Dendritic cell treated with granulocyte-macrophage colony-stimulating factor and Interleukin-4, amounts not matched to agents 40 ng/mL and 50 ng/mL, for 4 days (primary cell): ENCODE measurements at regions not wholly inside any gene's neighbourhood (a gene's known extent, or its start where the extent isn't known, plus 50 kb on each side); places are given as distances from the start of the nearest gene placed in this dataset.
"Not testable (repeated sequence)": the region's sequence is repeated elsewhere in the genome, so short reads cannot be mapped to it uniquely, and the experiment has no call there.

Experiments used
- H3K27ac Mint-ChIP-seq: one replicate; pipeline ENCODE4 v1.8.0; 2022; ENCODE audit warnings: mild to moderate bottlenecking, mixed read lengths
- H3K27me3 Mint-ChIP-seq: one replicate; pipeline ENCODE4 v1.8.0; 2022; ENCODE audit warnings: mild to moderate bottlenecking, mixed read lengths
- H3K36me3 Mint-ChIP-seq: one replicate; pipeline ENCODE4 v1.8.0; 2022; ENCODE audit warnings: low read depth, mixed read lengths
- H3K4me1 Mint-ChIP-seq: one replicate; pipeline ENCODE4 v1.8.0; 2022; ENCODE audit warnings: low read depth, mixed read lengths
- H3K4me3 Mint-ChIP-seq: one replicate; pipeline ENCODE4 v1.8.0; 2022; ENCODE audit warnings: mild to moderate bottlenecking, moderate library complexity, mixed read lengths
- H3K9me3 Mint-ChIP-seq: one replicate; pipeline ENCODE4 v1.8.0; 2022; ENCODE audit warnings: mixed read lengths
- intact Hi-C: fragments of 100-400 bp; cut with micrococcal nuclease; formaldehyde crosslinking; loops from one replicate; pipeline ENCODE4 v1.15.0; 2022

DNA sequence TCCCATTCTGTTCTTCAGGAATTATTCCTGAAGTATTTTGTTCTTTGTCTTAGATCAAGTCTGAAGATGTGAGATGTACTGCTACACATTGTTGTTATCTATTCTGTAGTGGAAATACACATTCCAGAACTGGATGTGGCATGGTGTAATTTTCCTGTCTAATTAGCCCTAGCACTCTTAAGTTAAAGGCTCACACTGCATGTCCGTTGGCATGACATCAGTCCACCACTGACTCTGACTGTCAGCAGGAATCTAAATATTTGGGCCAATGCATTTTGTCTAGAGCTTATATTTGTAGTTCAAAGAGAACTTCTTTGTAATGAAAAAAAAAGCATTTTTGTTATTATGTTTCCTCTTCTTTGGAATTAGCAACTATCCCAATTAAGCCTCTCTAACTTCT, 201.0 kb downstream of the S1PR1 start:
- Mint-ChIP-seq H3K36me3 (no peaks in the 10 kb centered on the region), H3K27ac (no peak overlapping the region), H3K4me1 (no peaks in the 10 kb centered on the region), H3K4me3 (no peak overlapping the region), H3K27me3 (no peaks in the 10 kb centered on the region), H3K9me3 (no peaks in the 10 kb centered on the region)
- intact Hi-C loops, result no loop called here

DNA sequence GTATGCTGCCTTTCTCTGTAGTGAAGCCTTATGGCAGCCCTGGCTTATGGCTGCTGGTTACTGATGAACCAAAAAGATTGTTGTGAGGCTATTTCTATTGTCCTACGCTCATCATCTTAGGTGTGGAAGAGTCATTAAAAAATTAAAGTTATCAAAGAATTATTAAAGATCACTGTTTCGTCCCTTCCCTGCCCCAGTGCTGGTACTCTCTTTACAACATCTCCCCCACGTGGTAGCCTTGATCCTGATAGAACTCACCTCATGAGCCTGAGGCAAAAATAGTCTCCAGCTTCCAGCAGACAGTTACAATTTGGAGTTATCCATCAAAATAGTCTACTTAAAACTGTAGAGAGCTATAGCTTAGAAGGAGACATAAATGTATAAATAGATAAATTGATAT, 201.5 kb downstream of the S1PR1 start:
- intact Hi-C loops, result no loop called here
- Mint-ChIP-seq H3K4me1 (no peaks in the 10 kb centered on the region), H3K36me3 (no peaks in the 10 kb centered on the region), H3K4me3 (no peak overlapping the region), H3K27me3 (no peaks in the 10 kb centered on the region), H3K9me3 (no peaks in the 10 kb centered on the region), H3K27ac (no peak overlapping the region)

DNA sequence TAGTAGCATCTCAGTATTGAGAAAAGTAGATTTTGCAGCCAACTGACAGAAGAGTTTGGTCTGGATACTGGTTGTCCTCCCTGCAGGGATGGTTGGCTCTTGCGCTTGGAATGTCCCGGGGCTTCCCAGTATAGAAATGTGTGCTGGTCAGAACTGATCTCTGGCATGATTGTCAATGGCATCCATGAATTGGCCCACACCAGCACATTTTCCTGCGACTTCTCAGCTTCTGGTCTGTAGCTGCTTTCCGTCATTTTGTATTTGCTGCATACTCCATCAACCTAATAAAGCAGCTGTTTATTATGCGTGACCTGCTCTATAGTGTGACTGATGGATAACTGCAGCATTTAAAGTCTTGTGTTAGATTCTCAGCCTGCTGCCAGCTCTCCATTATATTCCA, 203.7 kb downstream of the S1PR1 start:
- Mint-ChIP-seq H3K4me1 (no peaks in the 10 kb centered on the region), H3K9me3 (no peaks in the 10 kb centered on the region), H3K36me3 (no peaks in the 10 kb centered on the region), H3K27me3 (no peaks in the 10 kb centered on the region), H3K4me3 (no peak overlapping the region), H3K27ac (no peak overlapping the region)
- intact Hi-C loops, result no loop called here

- no peaks in the 10 kb centered on the region for H3K27me3 Mint-ChIP-seq
- H3K4me1 Mint-ChIP-seq, result no peaks in the 10 kb centered on the region
- H3K4me3 Mint-ChIP-seq, result no peak overlapping the region
- intact Hi-C loops, result no loop called here
- H3K36me3 Mint-ChIP-seq, result no peaks in the 10 kb centered on the region
- no peak overlapping the region for H3K27ac Mint-ChIP-seq
- H3K9me3 Mint-ChIP-seq, result no peaks in the 10 kb centered on the region
Measured at GRCh38 chr1:101444381-101444780, 207.6 kb downstream of the S1PR1 start.

DNA sequence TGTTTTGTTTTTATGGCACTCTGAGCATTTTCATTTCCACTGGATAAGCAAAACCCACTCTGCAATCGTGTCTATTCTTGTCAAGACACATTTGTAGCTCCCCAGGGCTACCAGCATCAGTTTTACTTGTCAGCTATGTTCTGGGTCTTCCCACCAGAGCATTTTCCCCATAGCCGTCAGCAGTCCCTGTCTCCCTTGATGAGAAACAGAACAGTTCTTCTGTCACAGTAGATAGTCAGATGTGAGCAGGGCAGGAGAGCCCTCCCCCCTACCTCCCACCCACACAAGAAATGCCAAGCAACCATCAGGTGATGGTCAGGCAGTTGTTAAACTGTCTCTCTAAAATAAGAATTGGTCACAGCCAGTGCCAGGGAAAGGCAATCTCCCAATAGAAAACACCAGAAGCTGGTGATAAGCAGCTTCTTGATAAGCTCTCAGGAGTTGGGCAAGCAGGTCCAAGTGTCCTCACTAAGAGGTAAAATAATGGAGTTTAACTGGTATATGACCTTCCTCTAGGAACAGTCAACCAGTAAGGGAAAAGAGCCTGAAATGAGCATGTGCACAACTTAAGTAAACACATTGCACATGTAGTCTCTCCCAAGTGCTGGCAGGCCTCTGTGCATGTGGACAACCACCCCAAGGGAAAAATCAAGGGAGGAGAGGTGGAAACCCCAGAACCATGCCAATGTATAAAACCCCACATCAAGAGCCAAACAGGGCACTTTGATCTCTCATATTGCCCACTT, 208.2 kb downstream of the S1PR1 start:
- H3K9me3 Mint-ChIP-seq, result no peaks in the 10 kb centered on the region
- no peak overlapping the region for H3K27ac Mint-ChIP-seq
- no peaks in the 10 kb centered on the region for H3K36me3 Mint-ChIP-seq
- H3K27me3 Mint-ChIP-seq, result no peaks in the 10 kb centered on the region
- no peak overlapping the region for H3K4me3 Mint-ChIP-seq
- H3K4me1 Mint-ChIP-seq, result no peaks in the 10 kb centered on the region
- intact Hi-C loops, result no loop called here

- Mint-ChIP-seq H3K4me3 (no peak overlapping the region), H3K27me3 (no peaks in the 10 kb centered on the region), H3K9me3 (no peaks in the 10 kb centered on the region), H3K27ac (no peak overlapping the region), H3K4me1 (no peaks in the 10 kb centered on the region), H3K36me3 (no peaks in the 10 kb centered on the region)
- intact Hi-C loops, result no loop called here
Measured at GRCh38 chr1:101448018-101448417, 211.2 kb downstream of the S1PR1 start.

GRCh38 chr1:101450691-101451090, 213.9 kb downstream of the S1PR1 start:
- H3K27me3 Mint-ChIP-seq, H3K4me3 Mint-ChIP-seq, H3K36me3 Mint-ChIP-seq, H3K4me1 Mint-ChIP-seq, H3K27ac Mint-ChIP-seq, H3K9me3 Mint-ChIP-seq, intact Hi-C loops: not testable (repeated sequence)

DNA sequence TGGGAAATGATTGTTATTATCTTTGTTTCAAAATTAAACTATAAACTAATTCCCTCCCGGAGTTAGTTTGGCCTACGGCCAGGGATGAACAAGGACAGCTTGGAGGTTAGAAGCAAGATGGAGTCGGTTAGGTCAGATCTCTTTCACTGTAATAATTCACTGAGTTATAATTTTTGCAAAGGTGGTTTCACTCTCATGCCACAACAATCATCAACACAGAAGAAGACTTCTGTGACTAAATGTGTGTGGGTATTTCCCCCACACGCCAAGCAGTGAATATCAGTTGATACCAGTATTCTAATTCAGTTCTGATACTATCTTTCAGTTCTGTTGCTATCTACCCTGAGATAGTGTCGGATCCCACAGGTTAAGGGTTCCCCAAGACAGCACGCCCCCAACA, 215.1 kb downstream of the S1PR1 start:
- no peaks in the 10 kb centered on the region for H3K36me3 Mint-ChIP-seq

DNA sequence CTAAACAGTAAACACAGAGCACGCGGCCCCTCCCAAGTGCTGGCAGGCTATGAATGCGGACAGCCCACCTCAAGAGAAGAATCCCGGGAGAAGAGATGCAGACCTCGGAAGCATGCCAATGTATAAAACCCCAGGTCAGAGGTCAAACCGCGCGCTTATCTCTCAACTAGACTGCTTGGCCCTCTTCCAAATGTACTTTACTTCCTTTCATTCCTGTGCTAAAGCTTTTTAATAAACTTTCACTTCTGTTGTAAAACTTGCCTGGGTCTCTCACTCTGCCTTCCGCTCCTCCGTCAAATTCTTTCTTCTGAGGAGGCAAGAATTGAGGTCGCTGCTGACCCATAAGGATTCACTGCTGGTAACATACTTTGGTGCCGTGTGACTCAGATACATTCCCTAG, 216.0 kb downstream of the S1PR1 start:
- intact Hi-C loops, result no loop called here
- Mint-ChIP-seq H3K27ac (no peak overlapping the region), H3K4me1 (no peaks in the 10 kb centered on the region), H3K9me3 (no peaks in the 10 kb centered on the region), H3K4me3 (no peak overlapping the region), H3K36me3 (no peaks in the 10 kb centered on the region), H3K27me3 (no peaks in the 10 kb centered on the region)

More for the DNA sequence above, 215.1 kb downstream of the S1PR1 start:
- no peaks in the 10 kb centered on the region for H3K27me3 Mint-ChIP-seq
- intact Hi-C loops, result no loop called here
- H3K4me1 Mint-ChIP-seq, result no peaks in the 10 kb centered on the region
- no peaks in the 10 kb centered on the region for H3K9me3 Mint-ChIP-seq
- no peak overlapping the region for H3K27ac Mint-ChIP-seq
- H3K4me3 Mint-ChIP-seq, result no peak overlapping the region

DNA sequence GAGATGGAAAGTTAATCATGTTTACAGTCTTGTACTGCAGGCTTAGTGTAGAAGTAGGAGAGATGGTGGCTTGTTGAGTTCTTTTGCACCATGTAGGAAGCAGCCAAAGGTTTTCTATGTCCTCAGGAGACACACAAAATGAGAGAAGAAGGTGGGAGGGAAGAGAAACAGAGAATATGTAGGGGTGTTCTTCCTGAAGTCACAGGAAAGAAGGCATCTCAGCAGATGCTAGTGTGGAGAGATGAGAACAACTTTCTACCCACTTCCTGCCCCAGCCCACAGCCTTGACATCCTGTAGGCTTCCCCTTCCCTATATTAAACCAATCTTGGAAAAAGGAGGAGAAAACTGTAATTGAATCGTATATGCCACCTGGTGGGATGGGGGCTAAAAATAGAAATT, 217.0 kb downstream of the S1PR1 start:
- Mint-ChIP-seq H3K36me3 (no peaks in the 10 kb centered on the region), H3K4me1 (no peaks in the 10 kb centered on the region), H3K4me3 (no peak overlapping the region), H3K27ac (no peak overlapping the region), H3K9me3 (no peaks in the 10 kb centered on the region), H3K27me3 (no peaks in the 10 kb centered on the region)
- intact Hi-C loops, result no loop called here

DNA sequence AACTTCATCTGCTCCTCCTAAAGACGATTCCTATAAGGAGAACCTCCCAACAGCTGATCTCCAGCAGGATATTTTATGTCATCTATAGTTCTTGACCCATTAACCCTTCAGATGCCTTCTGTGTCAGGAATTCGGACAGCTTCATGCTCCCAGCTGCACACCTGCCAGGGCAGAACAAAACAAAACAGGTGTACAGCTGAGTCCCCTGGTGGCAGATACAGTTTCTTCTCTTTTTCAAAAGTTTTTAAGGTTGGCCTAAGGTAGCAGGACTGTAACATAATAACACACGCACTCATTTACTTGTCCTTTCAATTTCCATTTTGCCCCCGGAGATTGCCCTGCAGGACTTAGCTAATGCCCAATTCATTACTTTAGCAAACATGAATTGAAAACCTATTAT, 218.3 kb downstream of the S1PR1 start:
- Mint-ChIP-seq H3K9me3 (no peaks in the 10 kb centered on the region), H3K27ac (no peak overlapping the region), H3K36me3 (no peaks in the 10 kb centered on the region), H3K4me3 (no peak overlapping the region), H3K4me1 (no peaks in the 10 kb centered on the region), H3K27me3 (no peaks in the 10 kb centered on the region)
- intact Hi-C loops, result no loop called here

DNA sequence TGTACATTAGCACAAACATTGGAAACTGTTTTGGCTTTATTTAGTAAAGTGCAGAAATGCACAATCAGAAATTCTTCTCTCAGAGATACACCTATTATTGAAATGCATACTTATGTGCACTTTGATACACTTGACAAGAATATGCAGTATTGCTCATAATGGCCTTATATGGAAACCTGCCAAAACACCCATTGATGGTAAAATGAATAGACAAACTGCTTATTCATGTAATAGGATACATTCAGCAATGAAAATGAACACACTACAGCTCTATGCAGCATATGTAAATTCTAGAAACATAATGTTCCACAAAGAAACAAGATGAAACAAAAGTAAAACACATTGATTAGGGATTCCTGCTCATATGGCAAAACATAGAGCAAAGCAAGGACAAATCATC, 223.9 kb downstream of the S1PR1 start:
- Mint-ChIP-seq H3K4me1 (no peaks in the 10 kb centered on the region), H3K27me3 (no peaks in the 10 kb centered on the region), H3K36me3 (no peaks in the 10 kb centered on the region), H3K9me3 (no peaks in the 10 kb centered on the region), H3K27ac (no peak overlapping the region), H3K4me3 (no peak overlapping the region)
- intact Hi-C loops, result no loop called here

- intact Hi-C loops, result no loop called here
- H3K27ac Mint-ChIP-seq, result no peak overlapping the region
- no peaks in the 10 kb centered on the region for H3K36me3 Mint-ChIP-seq
- H3K9me3 Mint-ChIP-seq, result no peaks in the 10 kb centered on the region
- no peaks in the 10 kb centered on the region for H3K4me1 Mint-ChIP-seq
- H3K27me3 Mint-ChIP-seq, result no peaks in the 10 kb centered on the region
- no peak overlapping the region for H3K4me3 Mint-ChIP-seq
Measured at GRCh38 chr1:101463195-101463594, 226.4 kb downstream of the S1PR1 start.

- intact Hi-C loops, result no loop called here
- no peak overlapping the region for H3K27ac Mint-ChIP-seq
- H3K27me3 Mint-ChIP-seq, result no peaks in the 10 kb centered on the region
- no peaks in the 10 kb centered on the region for H3K36me3 Mint-ChIP-seq
- H3K9me3 Mint-ChIP-seq, result no peaks in the 10 kb centered on the region
- no peaks in the 10 kb centered on the region for H3K4me1 Mint-ChIP-seq
- no peak overlapping the region for H3K4me3 Mint-ChIP-seq
Measured at GRCh38 chr1:101465941-101466340, 229.1 kb downstream of the S1PR1 start.

- Mint-ChIP-seq H3K36me3 (no peaks in the 10 kb centered on the region), H3K9me3 (no peaks in the 10 kb centered on the region), H3K4me1 (no peaks in the 10 kb centered on the region), H3K27me3 (no peaks in the 10 kb centered on the region), H3K27ac (no peak overlapping the region), H3K4me3 (no peak overlapping the region)
- intact Hi-C loops, result no loop called here
Measured at GRCh38 chr1:101474039-101474665, 237.3 kb downstream of the S1PR1 start.
